PC-9 (cell line): ENCODE measurements at regions not wholly inside any gene's neighbourhood (a gene's known extent, or its start where the extent isn't known, plus 50 kb on each side); places are given as distances from the start of the nearest gene placed in this dataset.

ENCODE experiments used
- CTCF ChIP-seq: fragments of 200-600 bp; sonication (generic); conservative IDR thresholded peaks from 2 replicates; pipeline ENCODE4 v1.6.1; 2017; ENCODE audit warnings: mixed run types, antibody characterized with exemption, mild to moderate bottlenecking, moderate library complexity
- EZH2 ChIP-seq: fragments of 200-600 bp; sonication (generic); IDR thresholded peaks from 2 replicates; pipeline ENCODE4 v1.8.0; 2017; ENCODE audit warnings: antibody characterized with exemption, low read depth

- peak; percentile 47 for TF ChIP-seq CTCF
- TF ChIP-seq EZH2: no peak
These were observed 193.5 kb upstream of the TCF4 start for GRCh38 chr18:55781481-55781957.
